ENCODE measurements at regions not wholly inside any gene's neighbourhood (a gene's known extent, or its start where the extent isn't known, plus 50 kb on each side); places are given as distances from the start of the nearest gene placed in this dataset.

- no peak overlapping the region for H3K4me3 ChIP-seq (ENCODE audit: insufficient read depth, low read depth, low read length)
- no peaks in the 10 kb centered on the region for H3K9me3 ChIP-seq (ENCODE audit: control insufficient read depth, low read length)
- peaks cover 5% of the 10 kb centered on the region for H3K4me1 ChIP-seq (ENCODE audit: control insufficient read depth, insufficient read depth, low read length)
- H3K27ac ChIP-seq (ENCODE audit: insufficient read depth, low read depth, low read length, poor library complexity, severe bottlenecking), result no peak overlapping the region
- no peaks in the 10 kb centered on the region for H3K27me3 ChIP-seq (ENCODE audit: control insufficient read depth, insufficient read depth, low read length, poor library complexity, severe bottlenecking)
- 94 to 96% methylated on average over 20 of the region's 20 CpGs for WGBS, 2 experiments
- H3K36me3 ChIP-seq (ENCODE audit: control insufficient read depth, insufficient read depth, low read length), result no peaks in the 10 kb centered on the region
Measured at GRCh38 chr16:14362774-14363371, 267.2 kb downstream of the PARN start.

- Histone ChIP-seq H3K4me1 (ENCODE audit: control insufficient read depth, insufficient read depth, low read length) (peaks cover 5% of the 10 kb centered on the region), H3K36me3 (ENCODE audit: control insufficient read depth, insufficient read depth, low read length) (no peaks in the 10 kb centered on the region), H3K9me3 (ENCODE audit: control insufficient read depth, low read length) (no peaks in the 10 kb centered on the region), H3K27me3 (ENCODE audit: control insufficient read depth, insufficient read depth, low read length, poor library complexity, severe bottlenecking) (no peaks in the 10 kb centered on the region), H3K4me3 (ENCODE audit: insufficient read depth, low read depth, low read length) (no peak overlapping the region), H3K27ac (ENCODE audit: insufficient read depth, low read depth, low read length, poor library complexity, severe bottlenecking) (no peak overlapping the region)
- WGBS, 2 experiments, result 91 to 93% methylated on average over 8 of the region's 8 CpGs
Measured at GRCh38 chr16:14360326-14361037, 269.6 kb downstream of the PARN start.

- peaks cover 5% of the 10 kb centered on the region for H3K4me1 ChIP-seq (ENCODE audit: control insufficient read depth, insufficient read depth, low read length)
- H3K36me3 ChIP-seq (ENCODE audit: control insufficient read depth, insufficient read depth, low read length), result no peaks in the 10 kb centered on the region
- H3K9me3 ChIP-seq (ENCODE audit: control insufficient read depth, low read length), result no peaks in the 10 kb centered on the region
- no peaks in the 10 kb centered on the region for H3K27me3 ChIP-seq (ENCODE audit: control insufficient read depth, insufficient read depth, low read length, poor library complexity, severe bottlenecking)
- no peak overlapping the region for H3K4me3 ChIP-seq (ENCODE audit: insufficient read depth, low read depth, low read length)
- WGBS, 2 experiments, result 77 to 81% methylated on average over 4 of the region's 4 CpGs
- no peak overlapping the region for H3K27ac ChIP-seq (ENCODE audit: insufficient read depth, low read depth, low read length, poor library complexity, severe bottlenecking)
Measured at GRCh38 chr16:14358697-14359305, 271.3 kb downstream of the PARN start.

GRCh38 chr16:14357328-14357727 is 272.7 kb downstream of the PARN start:
- Histone ChIP-seq H3K27ac (ENCODE audit: insufficient read depth, low read depth, low read length, poor library complexity, severe bottlenecking) (no peak overlapping the region), H3K4me1 (ENCODE audit: control insufficient read depth, insufficient read depth, low read length) (peaks cover 5% of the 10 kb centered on the region), H3K9me3 (ENCODE audit: control insufficient read depth, low read length) (no peaks in the 10 kb centered on the region), H3K4me3 (ENCODE audit: insufficient read depth, low read depth, low read length) (no peak overlapping the region), H3K36me3 (ENCODE audit: control insufficient read depth, insufficient read depth, low read length) (no peaks in the 10 kb centered on the region), H3K27me3 (ENCODE audit: control insufficient read depth, insufficient read depth, low read length, poor library complexity, severe bottlenecking) (no peaks in the 10 kb centered on the region)
- 93 to 95% methylated on average over 6 of the region's 6 CpGs for WGBS, 2 experiments

- Histone ChIP-seq H3K27ac (ENCODE audit: insufficient read depth, low read depth, low read length, poor library complexity, severe bottlenecking) (no peak overlapping the region), H3K4me3 (ENCODE audit: insufficient read depth, low read depth, low read length) (no peak overlapping the region), H3K36me3 (ENCODE audit: control insufficient read depth, insufficient read depth, low read length) (no peaks in the 10 kb centered on the region), H3K27me3 (ENCODE audit: control insufficient read depth, insufficient read depth, low read length, poor library complexity, severe bottlenecking) (no peaks in the 10 kb centered on the region), H3K9me3 (ENCODE audit: control insufficient read depth, low read length) (no peaks in the 10 kb centered on the region), H3K4me1 (ENCODE audit: control insufficient read depth, insufficient read depth, low read length) (peaks cover 2% of the 10 kb centered on the region)
- 79 to 86% methylated on average over 11 of the region's 11 CpGs for WGBS, 2 experiments
Measured at GRCh38 chr16:14356064-14356463, 274.0 kb downstream of the PARN start.

GRCh38 chr16:14354561-14355351 is 275.3 kb downstream of the PARN start:
- no peaks in the 10 kb centered on the region for H3K4me1 ChIP-seq (ENCODE audit: control insufficient read depth, insufficient read depth, low read length)
- no peak overlapping the region for H3K4me3 ChIP-seq (ENCODE audit: insufficient read depth, low read depth, low read length)
- H3K27ac ChIP-seq (ENCODE audit: insufficient read depth, low read depth, low read length, poor library complexity, severe bottlenecking), result no peak overlapping the region
- no peaks in the 10 kb centered on the region for H3K9me3 ChIP-seq (ENCODE audit: control insufficient read depth, low read length)
- WGBS, 2 experiments, result 88 to 93% methylated on average over 10 of the region's 10 CpGs
- no peaks in the 10 kb centered on the region for H3K36me3 ChIP-seq (ENCODE audit: control insufficient read depth, insufficient read depth, low read length)
- H3K27me3 ChIP-seq (ENCODE audit: control insufficient read depth, insufficient read depth, low read length, poor library complexity, severe bottlenecking), result no peaks in the 10 kb centered on the region

GRCh38 chr16:14353340-14353739 is 276.7 kb downstream of the PARN start:
- no peaks in the 10 kb centered on the region for H3K9me3 ChIP-seq (ENCODE audit: control insufficient read depth, low read length)
- no peak overlapping the region for H3K4me3 ChIP-seq (ENCODE audit: insufficient read depth, low read depth, low read length)
- H3K27ac ChIP-seq (ENCODE audit: insufficient read depth, low read depth, low read length, poor library complexity, severe bottlenecking), result no peak overlapping the region
- H3K36me3 ChIP-seq (ENCODE audit: control insufficient read depth, insufficient read depth, low read length), result no peaks in the 10 kb centered on the region
- H3K4me1 ChIP-seq (ENCODE audit: control insufficient read depth, insufficient read depth, low read length), result no peaks in the 10 kb centered on the region
- no peaks in the 10 kb centered on the region for H3K27me3 ChIP-seq (ENCODE audit: control insufficient read depth, insufficient read depth, low read length, poor library complexity, severe bottlenecking)
- WGBS, 2 experiments, result 64 to 67% methylated on average over 6 of the region's 6 CpGs

- no peaks in the 10 kb centered on the region for H3K4me1 ChIP-seq (ENCODE audit: control insufficient read depth, insufficient read depth, low read length)
- no peaks in the 10 kb centered on the region for H3K9me3 ChIP-seq (ENCODE audit: control insufficient read depth, low read length)
- no peak overlapping the region for H3K4me3 ChIP-seq (ENCODE audit: insufficient read depth, low read depth, low read length)
- 90 to 95% methylated on average over 6 of the region's 6 CpGs for WGBS, 2 experiments
- no peak overlapping the region for H3K27ac ChIP-seq (ENCODE audit: insufficient read depth, low read depth, low read length, poor library complexity, severe bottlenecking)
- H3K27me3 ChIP-seq (ENCODE audit: control insufficient read depth, insufficient read depth, low read length, poor library complexity, severe bottlenecking), result no peaks in the 10 kb centered on the region
- no peaks in the 10 kb centered on the region for H3K36me3 ChIP-seq (ENCODE audit: control insufficient read depth, insufficient read depth, low read length)
Measured at GRCh38 chr16:14351647-14352046, 278.4 kb downstream of the PARN start.

- H3K4me3 ChIP-seq (ENCODE audit: insufficient read depth, low read depth, low read length), result no peak overlapping the region
- H3K9me3 ChIP-seq (ENCODE audit: control insufficient read depth, low read length), result no peaks in the 10 kb centered on the region
- no peaks in the 10 kb centered on the region for H3K4me1 ChIP-seq (ENCODE audit: control insufficient read depth, insufficient read depth, low read length)
- H3K27me3 ChIP-seq (ENCODE audit: control insufficient read depth, insufficient read depth, low read length, poor library complexity, severe bottlenecking), result no peaks in the 10 kb centered on the region
- whole genome bisulfite sequencing, 2 experiments, result 87 to 90% methylated on average over 8 of the region's 8 CpGs
- H3K27ac ChIP-seq (ENCODE audit: insufficient read depth, low read depth, low read length, poor library complexity, severe bottlenecking), result no peak overlapping the region
- H3K36me3 ChIP-seq (ENCODE audit: control insufficient read depth, insufficient read depth, low read length), result no peaks in the 10 kb centered on the region
Measured at GRCh38 chr16:14350626-14351025, 279.4 kb downstream of the PARN start.

- Histone ChIP-seq H3K9me3 (ENCODE audit: control insufficient read depth, low read length) (no peaks in the 10 kb centered on the region), H3K36me3 (ENCODE audit: control insufficient read depth, insufficient read depth, low read length) (no peaks in the 10 kb centered on the region), H3K27ac (ENCODE audit: insufficient read depth, low read depth, low read length, poor library complexity, severe bottlenecking) (no peak overlapping the region), H3K27me3 (ENCODE audit: control insufficient read depth, insufficient read depth, low read length, poor library complexity, severe bottlenecking) (no peaks in the 10 kb centered on the region), H3K4me3 (ENCODE audit: insufficient read depth, low read depth, low read length) (no peak overlapping the region), H3K4me1 (ENCODE audit: control insufficient read depth, insufficient read depth, low read length) (no peaks in the 10 kb centered on the region)
- WGBS, 2 experiments, result 88 to 91% methylated on average over 8 of the region's 8 CpGs
Measured at GRCh38 chr16:14350081-14350480, 279.0 kb downstream of the MRTFB start.
